HG03439 (cell line): ENCODE measurements at regions not wholly inside any gene's neighbourhood (a gene's known extent, or its start where the extent isn't known, plus 50 kb on each side); places are given as distances from the start of the nearest gene placed in this dataset.
"Not testable (repeated sequence)": the region's sequence is repeated elsewhere in the genome, so short reads cannot be mapped to it uniquely, and the experiment has no call there.

Experiments
- ATAC-seq: cut with Tn5 transposase; IDR thresholded peaks from one replicate; pipeline ENCODE4 v1.9.1; 2021; ENCODE audit warnings: mild to moderate bottlenecking, moderate library complexity; ENCODE audit not compliant: unreplicated experiment

DNA sequence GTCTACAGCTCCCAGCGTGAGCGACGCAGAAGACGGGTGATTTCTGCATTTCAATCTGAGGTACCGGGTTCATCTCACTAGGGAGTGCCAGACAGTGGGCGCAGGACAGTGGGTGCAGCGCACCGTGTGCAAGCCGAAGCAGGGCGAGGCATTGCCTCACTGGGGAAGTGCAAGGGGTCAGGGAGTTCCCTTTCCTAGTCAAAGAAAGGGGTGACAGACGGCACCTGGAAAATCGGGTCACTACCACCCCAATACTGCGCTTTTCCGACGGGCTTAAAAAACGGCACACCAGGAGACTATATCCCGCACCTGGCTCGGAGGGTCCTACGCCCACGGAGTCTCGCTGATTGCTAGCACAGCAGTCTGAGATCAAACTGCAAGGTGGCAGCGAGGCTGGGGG lies 95.6 kb downstream of the GPX5 start:
- ATAC-seq, result not testable (repeated sequence)

DNA sequence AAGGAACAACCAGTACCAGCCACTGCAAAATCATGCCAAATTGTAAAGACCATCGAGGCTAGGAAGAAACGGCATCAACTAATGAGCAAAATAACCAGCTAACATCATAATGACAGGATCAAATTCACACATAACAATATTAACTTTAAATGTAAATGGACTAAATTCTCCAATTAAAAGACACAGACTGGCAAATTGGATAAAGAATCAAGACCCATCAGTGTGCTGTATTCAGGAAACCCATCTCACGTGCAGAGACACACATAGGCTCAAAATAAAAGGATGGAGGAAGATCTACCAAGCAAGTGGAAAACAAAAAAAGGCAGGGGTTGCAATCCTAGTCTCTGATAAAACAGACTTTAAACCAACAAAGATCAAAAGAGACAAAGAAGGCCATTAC lies 97.6 kb downstream of the GPX5 start:
- not testable (repeated sequence) for ATAC-seq

DNA sequence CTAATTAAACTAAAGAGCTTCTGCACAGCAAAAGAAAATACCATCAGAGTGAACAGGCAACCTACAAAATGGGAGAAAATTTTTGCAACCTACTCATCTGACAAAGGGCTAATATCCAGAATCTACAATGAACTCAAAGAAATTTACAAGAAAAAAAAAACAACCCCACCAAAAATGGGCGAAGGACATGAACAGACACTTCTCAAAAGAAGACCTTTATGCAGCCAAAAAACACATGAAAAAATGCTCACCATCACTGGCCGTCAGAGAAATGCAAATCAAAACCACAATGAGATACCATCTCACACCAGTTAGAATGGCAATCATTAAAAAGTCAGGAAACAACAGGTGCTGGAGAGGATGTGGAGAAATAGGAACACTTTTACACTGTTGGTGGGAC lies 100.7 kb downstream of the GPX5 start:
- not testable (repeated sequence) for ATAC-seq

DNA sequence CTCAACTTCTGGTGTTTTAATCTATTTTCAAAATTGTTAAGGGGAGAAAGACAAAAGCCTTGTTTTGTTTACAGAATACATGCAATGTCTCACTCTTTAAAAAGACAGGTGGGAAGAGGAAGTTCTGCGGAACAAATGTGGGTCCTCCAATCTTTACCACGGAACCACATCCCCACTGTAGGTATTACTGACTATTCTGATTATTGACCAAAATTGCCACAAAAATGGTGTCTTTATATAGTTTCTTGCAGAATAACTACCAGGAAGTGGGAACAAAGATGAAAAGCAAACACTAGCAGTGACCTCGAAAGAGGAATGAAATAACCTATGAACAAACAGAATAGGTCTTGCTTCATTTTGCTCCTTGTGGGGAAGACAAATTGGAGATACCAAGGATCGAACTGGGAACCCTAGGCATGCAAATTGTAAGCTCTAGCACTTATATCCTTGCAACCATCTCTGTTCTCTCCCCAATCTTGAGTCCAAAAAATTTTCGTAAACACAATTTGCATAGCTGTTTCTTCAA lies 106.7 kb downstream of the GPX5 start:
- ATAC-seq, result no peak

DNA sequence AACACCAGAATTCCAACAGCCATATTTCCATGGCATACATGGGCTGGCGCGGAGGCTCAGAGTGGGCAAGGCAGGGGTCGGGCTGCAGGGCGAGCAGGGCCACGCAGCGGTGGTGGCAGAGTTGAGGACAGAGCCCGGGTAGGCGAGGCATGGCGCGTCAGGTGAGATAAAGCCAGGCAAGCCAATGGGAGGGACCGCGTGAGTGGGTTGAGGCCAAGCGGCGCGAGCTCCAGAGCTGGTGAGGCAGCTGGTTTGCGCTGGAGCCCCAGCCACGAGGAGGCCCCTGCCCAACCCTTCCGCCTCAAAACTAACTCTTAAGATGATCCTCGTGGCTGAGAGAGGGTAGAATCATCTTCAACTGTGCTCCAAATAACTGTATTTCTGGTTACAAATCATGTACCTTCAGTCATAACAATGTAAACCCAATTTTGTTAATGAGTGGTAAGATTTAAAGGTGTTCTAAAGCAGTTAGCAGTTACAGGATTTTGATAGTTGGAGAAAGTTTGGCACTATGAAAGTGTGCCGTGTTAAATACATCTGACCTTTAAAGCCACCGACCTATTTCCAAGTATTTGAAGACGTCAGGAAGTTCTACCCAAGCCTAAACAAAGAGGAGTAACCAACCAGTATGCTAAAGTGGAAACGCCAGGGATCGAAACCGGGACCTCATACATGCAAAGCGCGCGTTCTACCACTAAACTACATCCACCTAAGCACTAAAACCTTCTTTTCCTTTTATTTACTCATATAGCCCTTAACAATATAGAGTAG lies 107.9 kb downstream of the GPX5 start:
- ATAC-seq, result no peak

DNA sequence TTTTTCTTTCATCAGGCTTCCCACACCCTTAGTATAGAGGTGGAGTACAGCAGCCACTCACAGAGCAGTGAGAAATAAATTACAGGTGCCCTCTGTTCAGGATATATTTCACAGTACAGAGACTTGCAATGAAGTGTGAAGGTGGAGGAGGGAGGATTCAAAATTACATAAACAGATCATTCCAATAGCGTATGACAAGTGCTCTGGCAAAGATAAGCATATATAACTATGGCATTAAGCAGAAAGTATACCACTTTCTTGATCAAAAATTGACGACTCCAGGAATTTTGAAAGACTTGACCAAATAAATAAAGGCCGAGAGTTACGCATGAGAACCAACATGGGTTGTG lies 108.7 kb downstream of the GPX5 start:
- ATAC-seq, result no peak

GRCh38 chr6:28634761-28635546 lies 109.3 kb downstream of the GPX5 start:
- no peak for ATAC-seq

DNA sequence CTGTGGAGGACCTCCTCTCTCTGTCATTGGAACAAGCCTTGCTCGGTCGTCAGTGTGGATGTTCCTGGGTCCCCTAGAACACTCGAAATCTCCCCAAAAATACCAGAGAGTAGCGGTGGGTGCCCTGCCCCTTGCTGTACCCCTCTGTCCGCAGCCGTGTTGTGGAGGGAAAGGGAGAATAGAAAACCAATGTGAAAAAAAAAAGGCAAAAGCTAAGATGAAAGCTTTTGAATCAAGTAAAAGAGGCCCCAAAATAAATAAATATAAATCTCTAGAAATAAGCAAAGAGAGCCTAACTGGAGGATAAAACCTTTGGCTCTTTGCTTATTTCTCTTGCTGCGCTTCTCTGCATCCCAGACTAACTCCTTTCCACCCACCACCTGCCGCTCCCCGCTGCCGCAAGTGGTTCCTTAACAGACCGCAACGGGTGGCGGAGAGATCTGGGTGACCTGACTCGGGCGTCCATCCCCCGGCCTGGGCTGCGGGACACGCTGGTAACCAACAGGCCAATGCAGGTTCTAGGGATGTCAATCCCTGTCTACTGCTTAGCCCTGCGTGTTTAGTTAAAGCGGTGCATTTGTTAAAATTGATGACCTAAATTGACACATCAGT lies 110.0 kb downstream of the GPX5 start:
- no peak for ATAC-seq

- ATAC-seq, result no peak
Observed at GRCh38 chr6:28638787-28639430, 113.2 kb downstream of the GPX5 start.

GRCh38 chr6:28639445-28640290 lies 114.0 kb downstream of the GPX5 start:
- ATAC-seq, result not testable (repeated sequence)

GRCh38 chr6:28643017-28643740 lies 117.5 kb downstream of the GPX5 start:
- no peak for ATAC-seq

DNA sequence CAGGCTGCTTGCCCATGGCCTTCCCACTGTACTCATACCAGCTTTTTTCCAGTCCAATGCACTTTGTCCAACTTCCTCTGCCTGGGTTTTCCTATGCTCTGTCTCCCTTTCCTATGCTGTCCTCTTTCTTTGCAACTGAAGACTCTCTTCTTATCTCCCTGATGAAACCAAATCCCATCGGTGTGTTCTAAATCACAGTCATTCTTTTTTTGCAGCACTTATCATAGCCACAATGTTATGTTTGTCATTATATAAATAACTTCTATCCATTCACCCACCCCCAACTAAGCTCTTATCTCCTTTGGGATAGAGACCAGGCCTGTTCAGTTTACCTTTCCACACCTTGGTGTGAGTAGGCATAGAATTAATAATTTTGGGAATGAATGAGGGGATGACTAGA lies 121.0 kb downstream of the GPX5 start:
- no peak for ATAC-seq

- peak; percentile 49 for ATAC-seq
Observed at GRCh38 chr6:28648035-28648877, 122.6 kb downstream of the GPX5 start.

GRCh38 chr6:28648878-28649375 lies 123.2 kb downstream of the GPX5 start:
- ATAC-seq, result no peak

- no peak for ATAC-seq
Observed at GRCh38 chr6:28651161-28651560, 125.5 kb downstream of the GPX5 start.

DNA sequence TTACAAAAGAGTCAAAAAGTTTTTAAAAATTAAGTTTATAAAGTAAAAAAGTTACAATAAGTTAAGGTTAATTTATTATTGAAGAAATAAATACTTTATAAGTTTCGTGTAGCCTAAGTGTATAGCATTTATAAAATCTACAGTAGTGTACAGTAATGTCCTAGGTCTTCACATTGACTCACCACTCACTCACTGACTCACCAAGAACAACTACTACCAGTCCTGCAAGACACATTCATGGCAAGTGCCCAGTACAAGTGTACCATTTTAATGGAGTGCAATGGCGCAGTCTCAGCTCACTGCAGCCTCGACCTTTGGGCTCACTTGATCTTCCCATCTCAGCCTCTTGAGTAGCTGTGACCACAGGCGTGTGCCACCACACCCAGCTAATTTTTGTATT lies 128.2 kb downstream of the GPX5 start:
- no peak for ATAC-seq

GRCh38 chr6:28655164-28655563 lies 129.5 kb downstream of the GPX5 start:
- ATAC-seq, result no peak

- no peak for ATAC-seq
Observed at GRCh38 chr6:28656715-28657114, 131.0 kb downstream of the GPX5 start.

- no peak for ATAC-seq
Observed at GRCh38 chr6:28657381-28657768, 131.7 kb downstream of the GPX5 start.
